H1 (cell line): ENCODE measurements at regions not wholly inside any gene's neighbourhood (a gene's known extent, or its start where the extent isn't known, plus 50 kb on each side); places are given as distances from the start of the nearest gene placed in this dataset.

Source experiments
- CTCF ChIA-PET: fragments of 300-600 bp; sonication (Branson Sonifier 250); formaldehyde crosslinking; loops from one replicate; lab custom pipeline; 2021; ENCODE audit not compliant: partially characterized antibody; lab: Charles Lee
- POLR2A ChIA-PET: fragments of 300-600 bp; sonication (Branson Sonifier 250); formaldehyde crosslinking; loops from one replicate; lab custom pipeline; 2021; ENCODE audit warnings: inconsistent platforms; ENCODE audit not compliant: partially characterized antibody; lab: Charles Lee
- DNase-seq, 2 experiments: peaks; one replicate each; pipeline versions ENCODE4 v3.0.0 to v3.0.0-alpha.2; 2010 to 2022; ENCODE audit warnings: low spot score in 2 of 2, low read depth in 1 of 2, mixed read lengths in 1 of 2
- FAIRE-seq: peaks from 2 replicates; lab custom pipeline; 2011; peaks lifted over from hg19 to GRCh38; lab: Jason Lieb, UNC
- H2AFZ ChIP-seq: 2 replicates; pipeline ENCODE4 v1.8.1; 2012; ENCODE audit warnings: low read length, inconsistent platforms
- H2AK5ac ChIP-seq: 2 replicates; pipeline ENCODE4 v1.6.1; 2013; ENCODE audit warnings: low read depth, low read length
- H2BK120ac ChIP-seq: replicated peaks from 2 replicates; pipeline ENCODE3; 2013; ENCODE audit warnings: low read depth, low read length, inconsistent platforms
- H2BK12ac ChIP-seq: 2 replicates; pipeline ENCODE4 v1.6.1; 2013; ENCODE audit warnings: low read depth, low read length
- H2BK15ac ChIP-seq: 2 replicates; pipeline ENCODE4 v1.6.1; 2013; ENCODE audit warnings: low read length
- H2BK20ac ChIP-seq: 2 replicates; pipeline ENCODE4 v1.6.1; 2013; ENCODE audit warnings: low read length
- H2BK5ac ChIP-seq: 2 replicates; pipeline ENCODE4 v1.6.1; 2013; ENCODE audit warnings: low read depth, low read length
- H3K14ac ChIP-seq: 2 replicates; pipeline ENCODE4 v1.6.1; 2013; ENCODE audit warnings: inconsistent platforms; ENCODE audit not compliant: insufficient read length
- H3K18ac ChIP-seq: 2 replicates; pipeline ENCODE4 v1.6.1; 2013; ENCODE audit warnings: low read length; ENCODE audit errors: extremely low read depth
- H3K23ac ChIP-seq: 2 replicates; pipeline ENCODE4 v1.6.1; 2013; ENCODE audit warnings: inconsistent platforms; ENCODE audit not compliant: insufficient read length
- H3K23me2 ChIP-seq: 2 replicates; pipeline ENCODE4 v1.6.1; 2013; ENCODE audit warnings: low read depth, low read length
- H3K27ac ChIP-seq: 2 replicates; pipeline ENCODE4 v1.6.1; 2011; ENCODE audit warnings: low read depth, low read length, inconsistent platforms
- H3K27me3 ChIP-seq, 4 experiments: replicated peaks in 1 of 4; 1 replicate in 1 of 4; 2 replicates in 3 of 4; pipeline versions ENCODE4 v1.6.1 to v1.8.1; 2011 to 2013; ENCODE audit warnings: low read length in 3 of 4, mild to moderate bottlenecking in 3 of 4, inconsistent platforms in 2 of 4, mixed read lengths in 2 of 4, moderate library complexity in 1 of 4; ENCODE audit not compliant: control insufficient read depth in 3 of 4, insufficient read depth in 3 of 4; ENCODE audit errors: extremely low read depth in 1 of 4
- H3K36me3 ChIP-seq, 4 experiments: 2 replicates each; pipeline versions ENCODE4 v1.6.1 to v1.8.1; 2011 to 2013; ENCODE audit warnings: mild to moderate bottlenecking in 4 of 4, low read length in 3 of 4, moderate library complexity in 2 of 4, control low read depth in 1 of 4, inconsistent platforms in 1 of 4; ENCODE audit not compliant: insufficient read depth in 4 of 4, control insufficient read depth in 2 of 4
- H3K4ac ChIP-seq: replicated peaks from 2 replicates; pipeline ENCODE3; 2013; ENCODE audit warnings: low read length, low read depth, mixed read lengths, inconsistent platforms; ENCODE audit not compliant: insufficient read length
- H3K4me1 ChIP-seq, 4 experiments: replicated peaks in 1 of 4; 1 replicate in 1 of 4; 2 replicates in 3 of 4; pipeline versions ENCODE4 v1.6.1 to v1.8.1; 2011 to 2013; ENCODE audit warnings: low read length in 3 of 4, inconsistent platforms in 2 of 4, mixed read lengths in 1 of 4; ENCODE audit not compliant: insufficient read depth in 4 of 4, control insufficient read depth in 3 of 4
- H3K4me2 ChIP-seq, 2 experiments: 2 replicates each; pipeline versions ENCODE4 v1.6.1 to v1.8.1; 2011 to 2013; ENCODE audit warnings: low read depth in 2 of 2, low read length in 2 of 2, control low read depth in 1 of 2, inconsistent platforms in 1 of 2, mild to moderate bottlenecking in 1 of 2; ENCODE audit not compliant: insufficient read depth in 1 of 2
- H3K4me3 ChIP-seq, 4 experiments: fragments of 200-600, 300-600 bp in 1 of 4; sonication (generic), shearing (Covaris generic), sonication (Bioruptor Twin) in 1 of 4; 2 replicates each; pipeline versions ENCODE4 v1.5.1 to v1.8.1; 2011 to 2016; ENCODE audit warnings: low read length in 4 of 4, low read depth in 3 of 4, control low read depth in 2 of 4, inconsistent platforms in 2 of 4, mild to moderate bottlenecking in 2 of 4, mixed read lengths in 1 of 4, moderate library complexity in 1 of 4; ENCODE audit not compliant: insufficient read depth in 2 of 4; ENCODE audit errors: extremely low read depth in 1 of 4
- H3K56ac ChIP-seq: replicated peaks from 2 replicates; pipeline ENCODE3; 2013; ENCODE audit warnings: low read depth, mild to moderate bottlenecking, mixed read lengths, low read length, inconsistent platforms; ENCODE audit not compliant: insufficient read length
- H3K79me1 ChIP-seq: 2 replicates; pipeline ENCODE4 v1.6.1; 2013; ENCODE audit warnings: low read depth, low read length, control low read depth
- H3K79me2 ChIP-seq, 2 experiments: 2 replicates each; pipeline versions ENCODE4 v1.6.1 to v1.8.1; 2012 to 2013; ENCODE audit warnings: low read length in 2 of 2, mild to moderate bottlenecking in 2 of 2, inconsistent platforms in 1 of 2; ENCODE audit not compliant: insufficient read depth in 2 of 2, control insufficient read depth in 1 of 2
- H3K9ac ChIP-seq, 4 experiments: replicated peaks in 1 of 4; 1 replicate in 1 of 4; 2 replicates in 3 of 4; pipeline versions ENCODE4 v1.6.1 to v1.8.1; 2011 to 2013; ENCODE audit warnings: low read depth in 3 of 4, low read length in 3 of 4, control low read depth in 2 of 4, mild to moderate bottlenecking in 2 of 4, moderate library complexity in 2 of 4, inconsistent platforms in 1 of 4; ENCODE audit errors: extremely low read depth in 1 of 4
- H3K9me3 ChIP-seq, 2 experiments: 2 replicates each; pipeline versions ENCODE4 v1.6.1 to v1.8.1; 2012 to 2013; ENCODE audit warnings: mild to moderate bottlenecking in 2 of 2, moderate library complexity in 2 of 2, control low read depth in 1 of 2, inconsistent platforms in 1 of 2, low read depth in 1 of 2, low read length in 1 of 2, mixed read lengths in 1 of 2; ENCODE audit not compliant: insufficient read depth in 2 of 2
- H4K20me1 ChIP-seq, 2 experiments: replicated peaks in 1 of 2; 2 replicates each; pipeline versions ENCODE3 to v1.8.1; 2011 to 2013; ENCODE audit warnings: inconsistent platforms in 2 of 2, low read length in 2 of 2, mild to moderate bottlenecking in 1 of 2; ENCODE audit not compliant: insufficient read depth in 2 of 2, control insufficient read depth in 1 of 2
- H4K5ac ChIP-seq: 2 replicates; pipeline ENCODE4 v1.6.1; 2013; ENCODE audit warnings: low read length, low read depth, mixed read lengths, inconsistent platforms; ENCODE audit not compliant: insufficient read length
- H4K8ac ChIP-seq: 2 replicates; pipeline ENCODE4 v1.8.0; 2013; ENCODE audit warnings: mild to moderate bottlenecking, moderate library complexity, low read length, inconsistent platforms; ENCODE audit not compliant: insufficient read depth; ENCODE audit errors: extremely low read depth
- H4K91ac ChIP-seq: replicated peaks from 2 replicates; pipeline ENCODE3; 2013; ENCODE audit warnings: low read length, mixed read lengths, inconsistent platforms; ENCODE audit not compliant: insufficient read length
- EGR1 ChIP-seq: IDR thresholded peaks from 2 replicates; pipeline ENCODE4 v1.6.1; 2011; ENCODE audit warnings: low read depth, low read length, borderline replicate concordance
- RNF2 ChIP-seq: fragments of 200-900, 300-1000 bp; sonication (generic); IDR thresholded peaks from 2 replicates; pipeline ENCODE4 v1.7.1; 2016; ENCODE audit warnings: borderline replicate concordance, low read depth, mild to moderate bottlenecking, antibody characterized with exemption, low read length; ENCODE audit not compliant: poor library complexity, severe bottlenecking; ENCODE audit errors: missing control alignments
- SP4 ChIP-seq: IDR thresholded peaks from 2 replicates; pipeline ENCODE4 v1.6.1; 2012; ENCODE audit warnings: low read length, inconsistent platforms
- TAF1 ChIP-seq: IDR thresholded peaks from 2 replicates; pipeline ENCODE4 v1.6.1; 2011; ENCODE audit warnings: mild to moderate bottlenecking, low read depth, low read length
- WGBS, 2 experiments: shearing (Covaris generic) in 1 of 2; methylation state at CpG; one replicate each; pipeline versions ENCODE4 v1.1.6 to v1.1.7; 2013 to 2015; ENCODE audit warnings: low lambda C conversion rate in 2 of 2, mixed read lengths in 2 of 2, inconsistent platforms in 1 of 2, low coverage in 1 of 2, missing lambda C conversion rate in 1 of 2; ENCODE audit not compliant: insufficient replicate concordance in 2 of 2, insufficient coverage in 1 of 2, insufficient read length in 1 of 2; ENCODE audit errors: extremely low coverage in 1 of 2, missing lambda C conversion rate in 1 of 2; 5-methylcytosine and 5-hydroxymethylcytosine counted together

DNA sequence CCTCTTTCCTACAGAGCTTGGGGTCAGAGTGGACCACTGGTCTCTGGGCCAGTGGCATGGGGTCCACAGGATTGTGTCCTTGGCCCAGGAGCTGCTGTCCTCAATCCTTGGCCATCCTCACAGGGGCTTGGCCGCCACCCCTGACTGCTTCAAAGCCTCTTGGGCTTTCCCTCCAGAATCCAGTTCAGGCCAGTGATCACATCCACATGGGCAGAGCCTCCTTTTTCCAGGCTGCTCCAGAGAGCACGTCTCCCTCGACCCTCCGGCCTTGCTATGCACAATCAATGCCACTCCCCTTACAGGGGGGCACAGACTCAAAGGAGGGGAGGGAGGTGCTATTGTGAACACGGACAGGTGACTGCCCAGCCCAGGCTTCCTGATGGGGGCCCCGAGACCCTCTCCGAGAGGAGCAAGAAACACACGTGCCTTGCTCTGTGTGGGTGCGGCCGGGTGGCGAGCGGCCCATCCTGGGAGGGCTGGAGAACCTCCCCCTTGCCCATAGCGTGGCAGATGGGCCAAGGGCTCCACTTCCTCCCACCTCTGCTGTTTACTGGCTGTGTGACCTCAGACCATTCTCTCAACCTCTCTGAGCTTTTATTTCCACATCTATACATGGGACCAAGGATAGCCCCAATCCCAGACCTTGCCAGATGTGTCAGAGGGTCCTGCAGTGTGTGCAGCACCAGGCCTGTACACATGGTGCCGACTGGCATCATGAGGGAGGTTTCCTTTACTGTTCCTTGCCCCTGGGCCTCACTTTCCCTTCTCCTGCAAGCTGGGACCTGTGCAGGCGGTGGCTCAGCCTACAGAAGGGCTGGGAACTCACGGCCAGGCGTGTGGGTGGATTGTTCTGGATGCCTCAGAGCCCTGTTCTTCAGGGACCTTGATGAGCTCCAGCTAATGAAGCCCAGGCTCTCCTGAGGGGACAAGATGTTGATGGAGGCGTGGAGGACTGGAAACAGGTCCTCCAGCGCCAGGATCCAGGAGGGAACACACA, 229.0 kb upstream of the GSE1 start:
- Histone ChIP-seq H3K56ac (no peak overlapping the region), H2BK12ac (no peak overlapping the region; the same call in 1 of the 2 replicates), H3K9ac (no peak overlapping the region), H3K36me3 (no peaks in the 10 kb centered on the region; a peak in 1 of 8 replicates), H4K20me1 (peaks cover 3 to 12% of the 10 kb centered on the region in 2 experiments), H3K79me1 (peaks cover 6% of the 10 kb centered on the region; the same call in 1 of the 2 replicates), H4K8ac (peak overlapping the region; percentile 40; the same call in 1 of the 2 replicates), H2AFZ (no peak overlapping the region), H3K79me2 (no peaks in the 10 kb centered on the region), H3K27ac (no peak overlapping the region), H3K4me2 (no peak overlapping the region), H2BK120ac (no peak overlapping the region), H4K91ac (no peak overlapping the region), H3K14ac (no peak overlapping the region), H3K27me3 (no peaks in the 10 kb centered on the region; a peak in 1 of 7 replicates), H2AK5ac (no peak overlapping the region), H3K23me2 (peaks cover 13% of the 10 kb centered on the region), H3K4ac (no peak overlapping the region), H2BK20ac (no peak overlapping the region), H3K4me3 (no peak overlapping the region), H3K18ac (no peak overlapping the region), H3K9me3 (no peaks in the 10 kb centered on the region), H2BK5ac (no peak overlapping the region), H4K5ac (no peak overlapping the region), H2BK15ac (no peak overlapping the region), H3K23ac (no peak overlapping the region), H3K4me1 (no peaks in the 10 kb centered on the region; a peak in 2 of 7 replicates)
- CTCF ChIA-PET, result interaction anchor here (0.7 to 10.2 kb wide), 12 partner anchors 8 to 109 kb away, joined by 3 to 78 read pairs (median 4); no protein-coding TSS in a partner anchor
- WGBS, 2 experiments, result 88% methylated on average over 12 of the region's 19 CpGs; no CpG with 5 or more reads in 1 of the 2 experiments
- TF ChIP-seq EGR1, result no peak
- no peak for TF ChIP-seq RNF2
- no peak for TF ChIP-seq TAF1
- no peak for TF ChIP-seq SP4
- FAIRE-seq (no peak), DNase-seq (peak in 1 of 2 experiments; percentile 45)
- POLR2A ChIA-PET, result interaction anchor here (0.6 to 1.2 kb wide), 2 partner anchors 18 to 53 kb away, joined by 3 to 5 read pairs; no protein-coding TSS in a partner anchor
